NB4 (cell line): ENCODE measurements at regions not wholly inside any gene's neighbourhood (a gene's known extent, or its start where the extent isn't known, plus 50 kb on each side); places are given as distances from the start of the nearest gene placed in this dataset.

Source experiments
- DNase-seq: peaks from one replicate; pipeline ENCODE4 v3.0.0; 2010; ENCODE audit warnings: low read depth
- H3K4me3 ChIP-seq: one replicate; pipeline ENCODE4 v1.5.1; 2011; ENCODE audit warnings: mild to moderate bottlenecking, low read depth, low read length, moderate library complexity
- MAX ChIP-seq: IDR thresholded peaks from 2 replicates; pipeline ENCODE4 v1.6.1; 2011; ENCODE audit warnings: low read depth, low read length
- MYC ChIP-seq: IDR thresholded peaks from 2 replicates; pipeline ENCODE4 v1.6.1; 2011; ENCODE audit warnings: low read depth, low read length
- POLR2A ChIP-seq: IDR thresholded peaks from 2 replicates; pipeline ENCODE4 v1.6.1; 2011; ENCODE audit warnings: mild to moderate bottlenecking; ENCODE audit not compliant: insufficient read length; ENCODE audit errors: extremely low read depth
- TF ChIP-seq, protein P1 (sequence below): IDR thresholded peaks from one replicate; pipeline ENCODE4 v1.5.1; 2012; ENCODE audit warnings: low read depth, low read length

DNA sequence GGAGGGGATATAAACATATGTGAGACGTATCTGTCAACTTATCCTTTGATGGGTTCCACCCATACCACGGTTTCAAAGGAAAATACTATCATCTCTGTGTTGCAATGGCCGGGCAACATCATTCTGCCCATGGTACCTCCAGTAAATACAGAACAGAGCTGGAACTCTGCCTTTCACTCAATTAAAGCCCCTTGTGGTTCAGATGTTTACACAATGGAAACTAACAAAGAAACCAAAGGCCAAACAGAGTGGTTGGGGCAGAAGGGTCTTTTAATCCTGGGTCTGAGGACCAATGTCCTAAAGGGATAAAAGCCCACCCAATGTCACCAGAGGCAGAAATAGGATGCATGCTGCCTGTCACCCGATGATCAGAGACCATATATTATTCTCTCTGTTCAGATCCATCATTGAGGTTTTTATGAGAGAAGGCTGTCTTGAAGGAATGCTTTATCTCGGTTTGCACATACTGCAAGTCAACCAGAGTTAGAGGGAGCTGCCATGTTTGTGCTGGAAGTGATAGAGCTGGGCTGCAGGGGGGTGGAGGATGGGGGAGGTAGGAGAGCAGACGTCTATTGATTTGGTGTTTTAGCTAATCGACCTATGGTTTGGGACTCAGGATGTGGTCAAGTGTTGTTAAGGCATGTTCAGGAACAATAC is 105.4 kb upstream of the FRMD4A start:
- no peak overlapping the region for H3K4me3 ChIP-seq
- TF ChIP-seq MYC (no peak), MAX (no peak), POLR2A (no peak)
- TF ChIP-seq, protein P1, sequence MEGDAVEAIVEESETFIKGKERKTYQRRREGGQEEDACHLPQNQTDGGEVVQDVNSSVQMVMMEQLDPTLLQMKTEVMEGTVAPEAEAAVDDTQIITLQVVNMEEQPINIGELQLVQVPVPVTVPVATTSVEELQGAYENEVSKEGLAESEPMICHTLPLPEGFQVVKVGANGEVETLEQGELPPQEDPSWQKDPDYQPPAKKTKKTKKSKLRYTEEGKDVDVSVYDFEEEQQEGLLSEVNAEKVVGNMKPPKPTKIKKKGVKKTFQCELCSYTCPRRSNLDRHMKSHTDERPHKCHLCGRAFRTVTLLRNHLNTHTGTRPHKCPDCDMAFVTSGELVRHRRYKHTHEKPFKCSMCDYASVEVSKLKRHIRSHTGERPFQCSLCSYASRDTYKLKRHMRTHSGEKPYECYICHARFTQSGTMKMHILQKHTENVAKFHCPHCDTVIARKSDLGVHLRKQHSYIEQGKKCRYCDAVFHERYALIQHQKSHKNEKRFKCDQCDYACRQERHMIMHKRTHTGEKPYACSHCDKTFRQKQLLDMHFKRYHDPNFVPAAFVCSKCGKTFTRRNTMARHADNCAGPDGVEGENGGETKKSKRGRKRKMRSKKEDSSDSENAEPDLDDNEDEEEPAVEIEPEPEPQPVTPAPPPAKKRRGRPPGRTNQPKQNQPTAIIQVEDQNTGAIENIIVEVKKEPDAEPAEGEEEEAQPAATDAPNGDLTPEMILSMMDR = no peak
- no peak for DNase-seq

DNA sequence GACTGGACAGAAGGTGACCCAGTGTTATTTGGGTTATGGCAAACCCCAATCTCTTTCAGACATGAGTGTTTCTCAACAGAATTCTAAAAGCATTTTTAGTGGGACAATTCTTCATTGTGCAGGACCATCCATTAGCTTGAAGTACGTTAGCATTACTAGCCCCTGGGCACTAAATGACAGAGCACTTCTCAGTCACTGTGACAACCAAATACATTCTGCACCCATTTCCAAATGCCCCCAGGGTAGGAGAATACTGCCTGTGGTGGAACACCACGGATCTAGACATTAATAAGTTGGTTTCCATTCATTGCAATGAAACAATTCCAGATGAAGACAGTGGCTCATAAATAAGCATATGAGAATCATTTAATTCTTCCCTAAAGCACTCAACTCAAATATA is 102.4 kb upstream of the FRMD4A start:
- no peak for TF ChIP-seq MYC
- TF ChIP-seq POLR2A = no peak
- no peak for TF ChIP-seq MAX
- TF ChIP-seq, protein P1 = no peak
- no peak for DNase-seq
- no peak overlapping the region for H3K4me3 ChIP-seq

DNA sequence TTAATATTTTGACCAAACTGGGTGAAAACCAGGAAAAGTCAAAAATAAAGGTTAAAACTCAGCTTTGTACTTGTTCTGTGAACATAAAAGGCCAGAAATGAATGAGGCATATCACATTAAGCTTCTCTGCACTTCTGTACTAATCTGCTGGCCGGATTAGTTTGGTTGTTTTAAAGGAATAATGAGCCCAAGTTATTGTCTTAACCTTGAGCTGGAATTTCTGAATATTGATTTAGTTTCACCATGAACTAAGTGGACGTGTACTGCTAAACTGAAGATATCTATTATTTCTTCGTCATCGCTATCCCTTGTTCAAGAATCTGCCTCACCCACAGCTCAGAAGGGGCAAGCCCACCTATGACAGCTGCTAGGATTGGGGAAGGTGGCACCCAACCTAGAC is 101.1 kb upstream of the FRMD4A start:
- no peak overlapping the region for H3K4me3 ChIP-seq
- TF ChIP-seq MYC (no peak), POLR2A (no peak), MAX (no peak)
- TF ChIP-seq, protein P1 = no peak
- no peak for DNase-seq

DNA sequence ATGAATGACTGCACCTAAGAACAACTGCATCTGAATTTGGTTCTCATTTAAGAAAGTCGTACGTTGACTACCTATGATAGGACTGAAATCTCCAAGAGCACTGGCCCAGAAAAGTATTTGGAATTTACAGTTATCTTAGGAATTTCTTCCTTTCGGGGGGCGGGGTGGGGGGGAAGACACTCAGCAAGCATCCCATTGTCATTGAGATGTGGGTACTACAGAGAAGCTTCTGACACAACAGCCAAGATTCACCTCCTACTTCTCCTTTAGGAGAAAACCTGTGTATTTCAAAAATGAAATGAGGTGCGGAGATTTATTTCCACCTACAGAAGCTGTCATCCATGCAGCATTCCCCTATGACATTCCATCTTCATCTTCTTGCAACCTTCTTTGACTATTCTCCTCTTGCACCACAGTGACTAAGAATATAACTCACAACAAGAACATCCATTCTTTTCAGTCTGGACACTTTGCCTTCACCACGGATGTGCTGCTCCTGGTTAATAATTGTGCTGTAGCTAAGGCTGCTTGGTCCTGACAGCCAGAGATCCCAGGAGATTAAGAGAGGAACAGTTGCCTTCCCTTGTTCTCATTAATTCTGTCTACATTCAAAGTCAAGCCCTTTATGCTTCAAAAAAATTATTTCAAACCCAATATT is 98.4 kb upstream of the FRMD4A start:
- TF ChIP-seq MYC (no peak), MAX (no peak), POLR2A (no peak)
- TF ChIP-seq, protein P1 = no peak
- DNase-seq = no peak
- no peak overlapping the region for H3K4me3 ChIP-seq

- no peak overlapping the region for H3K4me3 ChIP-seq
- no peak for DNase-seq
- TF ChIP-seq, protein P1 = no peak
- TF ChIP-seq MYC = no peak
- TF ChIP-seq POLR2A = no peak
- no peak for TF ChIP-seq MAX
These were observed 94.3 kb upstream of the FRMD4A start for GRCh38 chr10:14425034-14425433.
